Smooth muscle cell (in vitro differentiated cells): ENCODE measurements at regions not wholly inside any gene's neighbourhood (a gene's known extent, or its start where the extent isn't known, plus 50 kb on each side); places are given as distances from the start of the nearest gene placed in this dataset.

Experiments used
- DNase-seq: peaks from one replicate; lab custom pipeline; 2025; ENCODE audit not compliant: unreplicated experiment; lab: John Stamatoyannopoulos, UW
- H2AFZ ChIP-seq: fragments of 200-600 bp; sonication (generic); 2 replicates; pipeline ENCODE4 v1.6.0; 2016; ENCODE audit warnings: antibody characterized with exemption, low read depth, mild to moderate bottlenecking
- H3F3A ChIP-seq: fragments of 200-600 bp; sonication (generic); 2 replicates; pipeline ENCODE4 v1.6.0; 2017; ENCODE audit warnings: antibody characterized with exemption, low read depth
- H3K27ac ChIP-seq: fragments of 200-600 bp; sonication (generic); 2 replicates; pipeline ENCODE4 v1.5.1; 2016; ENCODE audit warnings: low read depth, mild to moderate bottlenecking
- H3K27me3 ChIP-seq: fragments of 200-600 bp; sonication (generic); 2 replicates; pipeline ENCODE4 v1.6.1; 2016; ENCODE audit warnings: low read depth, mild to moderate bottlenecking
- H3K36me3 ChIP-seq: fragments of 200-600 bp; sonication (generic); 2 replicates; pipeline ENCODE4 v1.5.1; 2016; ENCODE audit warnings: low read depth
- H3K4me1 ChIP-seq: fragments of 200-600 bp; sonication (generic); 2 replicates; pipeline ENCODE4 v1.5.1; 2016; ENCODE audit warnings: low read depth
- H3K4me2 ChIP-seq: fragments of 200-600 bp; sonication (generic); 2 replicates; pipeline ENCODE4 v1.6.0; 2016; ENCODE audit warnings: mild to moderate bottlenecking
- H3K4me3 ChIP-seq: fragments of 200-600 bp; sonication (generic); 2 replicates; pipeline ENCODE4 v1.5.1; 2016; ENCODE audit warnings: mild to moderate bottlenecking
- H3K79me2 ChIP-seq: fragments of 200-600 bp; sonication (generic); 2 replicates; pipeline ENCODE4 v1.6.0; 2016; ENCODE audit warnings: low read depth, mild to moderate bottlenecking
- H3K9ac ChIP-seq: fragments of 200-600 bp; sonication (generic); 2 replicates; pipeline ENCODE4 v1.6.0; 2016; ENCODE audit warnings: low read depth
- H3K9me3 ChIP-seq: fragments of 200-600 bp; sonication (generic); replicated peaks from 2 replicates; pipeline ENCODE4 v1.5.1; 2016; ENCODE audit warnings: low read depth
- H4K20me1 ChIP-seq: fragments of 200-600 bp; sonication (generic); 2 replicates; pipeline ENCODE4 v1.6.0; 2016; ENCODE audit warnings: low read depth
- WGBS: methylation state at CpG from one replicate; pipeline ENCODE4 v1.1.7; 2016; ENCODE audit warnings: low lambda C conversion rate; 5-methylcytosine and 5-hydroxymethylcytosine counted together
- TF ChIP-seq, protein P1 (sequence below): fragments of 200-600 bp; sonication (generic); IDR thresholded peaks from 2 replicates; pipeline ENCODE4 v1.5.1; 2017; ENCODE audit warnings: borderline replicate concordance, mild to moderate bottlenecking, antibody characterized with exemption; ENCODE audit not compliant: insufficient read depth, poor library complexity, severe bottlenecking

DNA sequence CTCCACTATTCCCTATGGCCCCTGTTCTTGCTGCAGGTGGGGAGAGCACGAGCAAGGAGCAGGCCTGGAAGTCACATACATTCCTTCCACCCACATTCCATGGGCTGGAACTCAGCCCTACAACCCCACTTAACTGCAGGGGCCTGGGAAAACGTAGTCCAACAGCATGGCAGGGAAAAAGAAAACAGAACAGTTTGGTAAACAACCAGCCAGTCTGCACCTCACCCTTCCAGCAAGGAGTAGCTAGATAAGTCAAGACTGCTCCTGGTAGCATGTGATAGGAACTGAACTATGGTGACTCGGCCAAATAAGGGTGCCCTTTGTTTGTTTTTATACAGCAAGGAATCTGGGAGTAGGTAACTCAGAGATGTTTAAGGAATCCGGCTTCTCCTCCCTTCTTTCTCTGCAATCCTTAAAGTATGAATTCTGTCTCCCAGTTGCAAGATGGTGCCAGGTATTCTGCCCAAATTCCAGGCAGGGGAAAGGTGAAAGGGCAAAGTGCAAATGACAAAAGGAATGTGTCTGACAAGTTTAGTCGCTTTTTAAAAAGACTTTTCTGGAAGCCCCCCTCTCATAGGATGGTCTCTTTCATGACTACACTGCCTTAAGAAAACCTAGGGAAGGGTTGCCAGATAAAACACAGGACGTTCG, 311.7 kb upstream of the NEBL start:
- H3K9me3 ChIP-seq = no peaks in the 10 kb centered on the region
- peaks cover 6% of the 10 kb centered on the region for H3F3A ChIP-seq
- H3K9ac ChIP-seq = no peak overlapping the region
- no peaks in the 10 kb centered on the region for H4K20me1 ChIP-seq
- DNase-seq = no peak
- no peaks in the 10 kb centered on the region for H3K79me2 ChIP-seq
- no peaks in the 10 kb centered on the region for H3K4me1 ChIP-seq
- no peaks in the 10 kb centered on the region for H3K27me3 ChIP-seq
- H3K36me3 ChIP-seq = no peaks in the 10 kb centered on the region
- TF ChIP-seq, protein P1, sequence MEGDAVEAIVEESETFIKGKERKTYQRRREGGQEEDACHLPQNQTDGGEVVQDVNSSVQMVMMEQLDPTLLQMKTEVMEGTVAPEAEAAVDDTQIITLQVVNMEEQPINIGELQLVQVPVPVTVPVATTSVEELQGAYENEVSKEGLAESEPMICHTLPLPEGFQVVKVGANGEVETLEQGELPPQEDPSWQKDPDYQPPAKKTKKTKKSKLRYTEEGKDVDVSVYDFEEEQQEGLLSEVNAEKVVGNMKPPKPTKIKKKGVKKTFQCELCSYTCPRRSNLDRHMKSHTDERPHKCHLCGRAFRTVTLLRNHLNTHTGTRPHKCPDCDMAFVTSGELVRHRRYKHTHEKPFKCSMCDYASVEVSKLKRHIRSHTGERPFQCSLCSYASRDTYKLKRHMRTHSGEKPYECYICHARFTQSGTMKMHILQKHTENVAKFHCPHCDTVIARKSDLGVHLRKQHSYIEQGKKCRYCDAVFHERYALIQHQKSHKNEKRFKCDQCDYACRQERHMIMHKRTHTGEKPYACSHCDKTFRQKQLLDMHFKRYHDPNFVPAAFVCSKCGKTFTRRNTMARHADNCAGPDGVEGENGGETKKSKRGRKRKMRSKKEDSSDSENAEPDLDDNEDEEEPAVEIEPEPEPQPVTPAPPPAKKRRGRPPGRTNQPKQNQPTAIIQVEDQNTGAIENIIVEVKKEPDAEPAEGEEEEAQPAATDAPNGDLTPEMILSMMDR = no peak
- no peak overlapping the region for H3K4me3 ChIP-seq
- H3K4me2 ChIP-seq = no peak overlapping the region
- 79% methylated on average over 7 of the region's 7 CpGs for WGBS
- no peak overlapping the region for H3K27ac ChIP-seq
- H2AFZ ChIP-seq = no peak overlapping the region

DNA sequence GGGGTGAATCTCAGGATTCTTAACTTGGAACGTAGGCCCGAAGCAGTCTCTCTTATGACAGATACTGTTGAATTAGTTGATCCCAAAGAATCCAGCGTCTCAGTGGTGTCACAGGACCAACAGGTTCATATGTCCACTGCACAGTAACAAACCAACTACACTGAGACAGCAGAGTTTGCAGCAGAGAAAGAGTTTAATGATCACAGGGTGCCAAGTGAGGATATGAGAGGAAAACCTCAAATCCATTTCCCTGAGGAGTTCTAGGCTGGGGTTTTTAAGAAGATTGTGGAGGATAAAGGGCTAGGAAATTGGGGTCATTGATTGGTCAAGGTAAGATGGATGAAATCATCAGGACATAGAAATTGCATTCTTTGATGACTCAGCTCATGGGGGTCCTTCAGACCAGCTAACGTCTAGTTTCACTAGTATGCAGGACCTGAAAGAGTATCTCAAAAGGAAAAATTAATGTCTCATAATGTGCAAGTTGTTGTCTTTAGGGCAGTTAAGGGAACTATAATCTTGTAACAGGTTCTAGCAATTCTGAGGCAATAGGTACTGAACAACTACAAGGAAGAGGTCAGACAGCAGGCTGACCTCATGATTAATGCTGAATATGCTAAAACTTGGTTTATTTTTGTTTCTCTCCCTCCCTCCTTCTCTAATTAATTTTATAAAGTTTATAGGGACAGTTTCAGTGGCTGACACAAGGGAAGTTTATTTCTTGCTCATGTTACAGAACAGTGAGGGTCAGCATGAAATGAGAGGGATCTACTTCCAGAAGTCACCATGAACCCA, 310.9 kb upstream of the NEBL start:
- Histone ChIP-seq H3F3A (peaks cover under 1% of the 10 kb centered on the region), H3K9me3 (no peaks in the 10 kb centered on the region), H4K20me1 (no peaks in the 10 kb centered on the region), H3K27ac (no peak overlapping the region), H3K4me3 (no peak overlapping the region), H3K36me3 (no peaks in the 10 kb centered on the region), H3K9ac (no peak overlapping the region), H2AFZ (no peak overlapping the region), H3K79me2 (no peaks in the 10 kb centered on the region), H3K4me2 (no peak overlapping the region), H3K4me1 (no peaks in the 10 kb centered on the region), H3K27me3 (no peaks in the 10 kb centered on the region)
- TF ChIP-seq, protein P1 = no peak
- WGBS = 97% methylated on average over 4 of the region's 4 CpGs
- DNase-seq = no peak

DNA sequence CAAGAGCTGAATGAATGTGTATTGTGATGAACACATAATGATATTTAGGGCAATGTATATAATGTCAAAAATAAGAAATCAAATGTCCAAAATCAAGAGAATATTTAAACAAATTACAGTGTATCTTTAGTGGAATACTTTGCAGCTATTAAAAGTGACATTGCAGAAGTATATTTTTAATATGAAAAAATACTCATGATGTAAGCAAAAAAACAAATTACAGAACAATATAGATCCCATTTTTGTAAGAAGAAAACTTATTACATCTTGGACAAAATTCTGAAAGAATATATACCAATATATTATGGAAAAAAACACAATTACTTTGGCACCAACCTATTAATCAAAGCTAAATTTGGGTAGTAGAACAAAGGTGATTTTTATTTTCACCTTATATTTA, 308.2 kb upstream of the NEBL start:
- Histone ChIP-seq H2AFZ (no peak overlapping the region), H3K9me3 (no peaks in the 10 kb centered on the region), H3K4me1 (no peaks in the 10 kb centered on the region), H3K79me2 (no peaks in the 10 kb centered on the region), H3K4me2 (no peak overlapping the region), H3K27me3 (no peaks in the 10 kb centered on the region), H3F3A (no peaks in the 10 kb centered on the region), H3K27ac (no peak overlapping the region), H3K4me3 (no peak overlapping the region), H4K20me1 (no peaks in the 10 kb centered on the region), H3K36me3 (no peaks in the 10 kb centered on the region), H3K9ac (no peak overlapping the region)
- TF ChIP-seq, protein P1 = no peak
- no peak for DNase-seq
